ENCODE measurements at regions not wholly inside any gene's neighbourhood (a gene's known extent, or its start where the extent isn't known, plus 50 kb on each side); places are given as distances from the start of the nearest gene placed in this dataset.

- no peaks in the 10 kb centered on the region for H3K36me3 ChIP-seq (ENCODE audit: insufficient read depth, low read length)
- H3K9me3 ChIP-seq (replicated peaks; ENCODE audit: low read length) = no peaks in the 10 kb centered on the region
- H3K4me2 ChIP-seq (ENCODE audit: low read length) = no peak overlapping the region
- H3K4me1 ChIP-seq (ENCODE audit: control insufficient read depth, insufficient read depth, low read length) = no peaks in the 10 kb centered on the region
- no peak overlapping the region for H3K4me3 ChIP-seq (ENCODE audit: low read length)
- H3K27me3 ChIP-seq (ENCODE audit: control insufficient read depth, insufficient read depth, low read length) = peaks cover 3% of the 10 kb centered on the region
- no peak overlapping the region for H3K9ac ChIP-seq (ENCODE audit: low read depth, low read length)
Measured at GRCh38 chr13:77457966-77458365, 77.5 kb upstream of the SCEL start.

GRCh38 chr13:77456271-77456670 is 79.2 kb upstream of the SCEL start:
- Histone ChIP-seq H3K9ac (ENCODE audit: low read depth, low read length) (no peak overlapping the region), H3K36me3 (ENCODE audit: insufficient read depth, low read length) (no peaks in the 10 kb centered on the region), H3K4me2 (ENCODE audit: low read length) (no peak overlapping the region), H3K27me3 (ENCODE audit: control insufficient read depth, insufficient read depth, low read length) (peaks cover 3% of the 10 kb centered on the region), H3K4me1 (ENCODE audit: control insufficient read depth, insufficient read depth, low read length) (no peaks in the 10 kb centered on the region), H3K9me3 (replicated peaks; ENCODE audit: low read length) (no peaks in the 10 kb centered on the region), H3K4me3 (ENCODE audit: low read length) (no peak overlapping the region)

- Histone ChIP-seq H3K36me3 (ENCODE audit: insufficient read depth, low read length) (no peaks in the 10 kb centered on the region), H3K4me1 (ENCODE audit: control insufficient read depth, insufficient read depth, low read length) (no peaks in the 10 kb centered on the region), H3K9me3 (replicated peaks; ENCODE audit: low read length) (no peaks in the 10 kb centered on the region), H3K4me3 (ENCODE audit: low read length) (no peak overlapping the region), H3K4me2 (ENCODE audit: low read length) (no peak overlapping the region), H3K27me3 (ENCODE audit: control insufficient read depth, insufficient read depth, low read length) (peaks cover 3% of the 10 kb centered on the region), H3K9ac (ENCODE audit: low read depth, low read length) (no peak overlapping the region)
Measured at GRCh38 chr13:77449265-77449664, 86.2 kb upstream of the SCEL start.

- Histone ChIP-seq H3K36me3 (ENCODE audit: insufficient read depth, low read length) (no peaks in the 10 kb centered on the region), H3K9me3 (replicated peaks; ENCODE audit: low read length) (no peaks in the 10 kb centered on the region), H3K4me1 (ENCODE audit: control insufficient read depth, insufficient read depth, low read length) (no peaks in the 10 kb centered on the region), H3K4me2 (ENCODE audit: low read length) (no peak overlapping the region), H3K9ac (ENCODE audit: low read depth, low read length) (no peak overlapping the region), H3K4me3 (ENCODE audit: low read length) (no peak overlapping the region), H3K27me3 (ENCODE audit: control insufficient read depth, insufficient read depth, low read length) (peaks cover 3% of the 10 kb centered on the region)
Measured at GRCh38 chr13:77448689-77449088, 86.8 kb upstream of the SCEL start.

- Histone ChIP-seq H3K9me3 (replicated peaks; ENCODE audit: low read length) (no peaks in the 10 kb centered on the region), H3K4me3 (ENCODE audit: low read length) (no peak overlapping the region), H3K36me3 (ENCODE audit: insufficient read depth, low read length) (no peaks in the 10 kb centered on the region), H3K4me1 (ENCODE audit: control insufficient read depth, insufficient read depth, low read length) (no peaks in the 10 kb centered on the region), H3K27me3 (ENCODE audit: control insufficient read depth, insufficient read depth, low read length) (peaks cover 3% of the 10 kb centered on the region), H3K9ac (ENCODE audit: low read depth, low read length) (no peak overlapping the region), H3K4me2 (ENCODE audit: low read length) (no peak overlapping the region)
Measured at GRCh38 chr13:77443511-77443910, 92.0 kb upstream of the SCEL start.

GRCh38 chr13:77437267-77437666 is 98.2 kb upstream of the SCEL start:
- H3K4me1 ChIP-seq (ENCODE audit: control insufficient read depth, insufficient read depth, low read length) = no peaks in the 10 kb centered on the region

GRCh38 chr13:77434289-77434688 is 101.2 kb upstream of the SCEL start:
- Histone ChIP-seq H3K4me2 (ENCODE audit: low read length) (no peak overlapping the region), H3K36me3 (ENCODE audit: insufficient read depth, low read length) (no peaks in the 10 kb centered on the region), H3K27me3 (ENCODE audit: control insufficient read depth, insufficient read depth, low read length) (no peaks in the 10 kb centered on the region), H3K9ac (ENCODE audit: low read depth, low read length) (no peak overlapping the region), H3K4me3 (ENCODE audit: low read length) (no peak overlapping the region), H3K4me1 (ENCODE audit: control insufficient read depth, insufficient read depth, low read length) (no peaks in the 10 kb centered on the region), H3K9me3 (replicated peaks; ENCODE audit: low read length) (no peaks in the 10 kb centered on the region)

More at GRCh38 chr13:77437267-77437666, 98.2 kb upstream of the SCEL start:
- no peaks in the 10 kb centered on the region for H3K27me3 ChIP-seq (ENCODE audit: control insufficient read depth, insufficient read depth, low read length)
- H3K9me3 ChIP-seq (replicated peaks; ENCODE audit: low read length) = no peaks in the 10 kb centered on the region
- H3K4me2 ChIP-seq (ENCODE audit: low read length) = no peak overlapping the region
- no peak overlapping the region for H3K4me3 ChIP-seq (ENCODE audit: low read length)
- H3K9ac ChIP-seq (ENCODE audit: low read depth, low read length) = no peak overlapping the region
- no peaks in the 10 kb centered on the region for H3K36me3 ChIP-seq (ENCODE audit: insufficient read depth, low read length)

GRCh38 chr13:77431449-77431848 is 104.1 kb upstream of the SCEL start:
- H3K4me3 ChIP-seq (ENCODE audit: low read length) = no peak overlapping the region
- H3K4me1 ChIP-seq (ENCODE audit: control insufficient read depth, insufficient read depth, low read length) = no peaks in the 10 kb centered on the region
- H3K9me3 ChIP-seq (replicated peaks; ENCODE audit: low read length) = no peaks in the 10 kb centered on the region
- H3K4me2 ChIP-seq (ENCODE audit: low read length) = no peak overlapping the region
- no peaks in the 10 kb centered on the region for H3K27me3 ChIP-seq (ENCODE audit: control insufficient read depth, insufficient read depth, low read length)
- no peak overlapping the region for H3K9ac ChIP-seq (ENCODE audit: low read depth, low read length)
- no peaks in the 10 kb centered on the region for H3K36me3 ChIP-seq (ENCODE audit: insufficient read depth, low read length)

- no peaks in the 10 kb centered on the region for H3K27me3 ChIP-seq (ENCODE audit: control insufficient read depth, insufficient read depth, low read length)
- H3K4me1 ChIP-seq (ENCODE audit: control insufficient read depth, insufficient read depth, low read length) = no peaks in the 10 kb centered on the region
- H3K9ac ChIP-seq (ENCODE audit: low read depth, low read length) = no peak overlapping the region
- no peaks in the 10 kb centered on the region for H3K36me3 ChIP-seq (ENCODE audit: insufficient read depth, low read length)
- no peaks in the 10 kb centered on the region for H3K9me3 ChIP-seq (replicated peaks; ENCODE audit: low read length)
- no peak overlapping the region for H3K4me2 ChIP-seq (ENCODE audit: low read length)
- no peak overlapping the region for H3K4me3 ChIP-seq (ENCODE audit: low read length)
Measured at GRCh38 chr13:77430377-77430951, 103.6 kb upstream of the MYCBP2 start.

GRCh38 chr13:77429320-77430142 is 102.6 kb upstream of the MYCBP2 start:
- Histone ChIP-seq H3K36me3 (ENCODE audit: insufficient read depth, low read length) (no peaks in the 10 kb centered on the region), H3K27me3 (ENCODE audit: control insufficient read depth, insufficient read depth, low read length) (no peaks in the 10 kb centered on the region), H3K4me2 (ENCODE audit: low read length) (no peak overlapping the region), H3K9me3 (replicated peaks; ENCODE audit: low read length) (no peaks in the 10 kb centered on the region), H3K4me3 (ENCODE audit: low read length) (no peak overlapping the region), H3K4me1 (ENCODE audit: control insufficient read depth, insufficient read depth, low read length) (no peaks in the 10 kb centered on the region), H3K9ac (ENCODE audit: low read depth, low read length) (no peak overlapping the region)

- no peaks in the 10 kb centered on the region for H3K36me3 ChIP-seq (ENCODE audit: insufficient read depth, low read length)
- H3K27me3 ChIP-seq (ENCODE audit: control insufficient read depth, insufficient read depth, low read length) = no peaks in the 10 kb centered on the region
- no peak overlapping the region for H3K4me2 ChIP-seq (ENCODE audit: low read length)
- H3K4me3 ChIP-seq (ENCODE audit: low read length) = no peak overlapping the region
- no peaks in the 10 kb centered on the region for H3K9me3 ChIP-seq (replicated peaks; ENCODE audit: low read length)
- H3K9ac ChIP-seq (ENCODE audit: low read depth, low read length) = no peak overlapping the region
- no peaks in the 10 kb centered on the region for H3K4me1 ChIP-seq (ENCODE audit: control insufficient read depth, insufficient read depth, low read length)
Measured at GRCh38 chr13:77425705-77426104, 98.8 kb upstream of the MYCBP2 start.

GRCh38 chr13:77423296-77423695 is 96.4 kb upstream of the MYCBP2 start:
- Histone ChIP-seq H3K9me3 (replicated peaks; ENCODE audit: low read length) (no peaks in the 10 kb centered on the region), H3K36me3 (ENCODE audit: insufficient read depth, low read length) (no peaks in the 10 kb centered on the region), H3K4me2 (ENCODE audit: low read length) (no peak overlapping the region), H3K27me3 (ENCODE audit: control insufficient read depth, insufficient read depth, low read length) (no peaks in the 10 kb centered on the region), H3K4me3 (ENCODE audit: low read length) (no peak overlapping the region), H3K4me1 (ENCODE audit: control insufficient read depth, insufficient read depth, low read length) (no peaks in the 10 kb centered on the region), H3K9ac (ENCODE audit: low read depth, low read length) (no peak overlapping the region)

All from skeletal muscle satellite cell (primary cell).